AG04449 (cell line): ENCODE measurements at regions not wholly inside any gene's neighbourhood (a gene's known extent, or its start where the extent isn't known, plus 50 kb on each side); places are given as distances from the start of the nearest gene placed in this dataset.

Experiments used
- CTCF ChIA-PET: fragments of 350-600 bp; formaldehyde crosslinking; extraction: SDS; loops from one replicate; lab custom pipeline; 2021; ENCODE audit warnings: antibody characterized with exemption; lab: Yijun Ruan, JAX
- POLR2A ChIA-PET: fragments of 400-600, 350-600 bp; formaldehyde crosslinking; extraction: SDS; loops from one replicate; lab custom pipeline; 2020; ENCODE audit warnings: antibody characterized with exemption, inconsistent platforms; lab: Yijun Ruan, JAX
- DNase-seq: peaks from one replicate; pipeline ENCODE4 v3.0.0-alpha.2; 2010; ENCODE audit warnings: low read depth, low spot score
- H3K4me3 ChIP-seq: 2 replicates; pipeline ENCODE4 v1.5.1; 2011; ENCODE audit warnings: low read depth, mild to moderate bottlenecking, control low read depth, low read length
- CTCF ChIP-seq: IDR thresholded peaks from one replicate; pipeline ENCODE4 v1.5.1; 2011; ENCODE audit warnings: mild to moderate bottlenecking, moderate library complexity, low read length, control low read depth, inconsistent platforms; ENCODE audit not compliant: insufficient read depth; ENCODE audit errors: missing control alignments

DNA sequence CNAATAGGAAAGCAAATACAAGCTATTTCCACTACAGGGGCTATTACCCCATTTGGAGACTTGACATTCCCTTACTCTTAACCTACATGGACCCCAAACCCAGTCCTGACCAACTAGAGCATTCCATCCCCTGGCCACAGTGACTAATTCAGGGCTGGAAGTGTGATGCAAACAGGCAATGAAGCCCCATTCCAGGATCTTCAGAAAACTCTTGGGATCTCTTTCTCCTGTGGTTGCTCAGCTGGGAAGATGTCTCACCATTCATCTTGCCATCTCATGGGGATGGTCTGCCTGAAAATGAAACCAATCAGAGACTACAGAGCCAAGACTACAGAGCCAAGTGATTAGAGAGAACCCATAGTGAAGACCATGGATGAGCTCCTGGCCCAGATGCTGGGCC, 206.2 kb downstream of the ZNF365 start:
- TF ChIP-seq CTCF: no peak
- ChIA-PET POLR2A (no interaction called here), CTCF (interaction anchor here (0.7 to 4.4 kb wide), 3 partner anchors 26 to 331 kb away, joined by 3 to 16 read pairs (median 5); no protein-coding TSS in a partner anchor)
- no peak for DNase-seq
- no peak overlapping the region for H3K4me3 ChIP-seq

- ChIA-PET POLR2A (interaction anchor here (1.0 to 1.2 kb wide), 2 partner anchors 15 to 17 kb away, joined by 3 read pairs; no protein-coding TSS in a partner anchor), CTCF (interaction anchor here (1.4 to 4.9 kb wide), 3 partner anchors 14 to 144 kb away, joined by 5 to 38 read pairs (median 16); no protein-coding TSS in a partner anchor)
- TF ChIP-seq CTCF: no peak
- DNase-seq: no peak
- H3K4me3 ChIP-seq: no peak overlapping the region
Observed at GRCh38 chr10:62581351-62581750, 207.2 kb downstream of the ZNF365 start.

- TF ChIP-seq CTCF: no peak
- POLR2A ChIA-PET: interaction anchor here (0.7 to 1.9 kb wide), 7 partner anchors 14 to 553 kb away, joined by 3 to 7 read pairs (median 5); no protein-coding TSS in a partner anchor
- DNase-seq: peak; percentile 70
- H3K4me3 ChIP-seq: no peak overlapping the region
- CTCF ChIA-PET: interaction anchor here (2.4 to 4.9 kb wide), 4 partner anchors 13 to 576 kb away, joined by 6 to 38 read pairs (median 14); no protein-coding TSS in a partner anchor
Observed at GRCh38 chr10:62582101-62582705, 208.0 kb downstream of the ZNF365 start.

DNA sequence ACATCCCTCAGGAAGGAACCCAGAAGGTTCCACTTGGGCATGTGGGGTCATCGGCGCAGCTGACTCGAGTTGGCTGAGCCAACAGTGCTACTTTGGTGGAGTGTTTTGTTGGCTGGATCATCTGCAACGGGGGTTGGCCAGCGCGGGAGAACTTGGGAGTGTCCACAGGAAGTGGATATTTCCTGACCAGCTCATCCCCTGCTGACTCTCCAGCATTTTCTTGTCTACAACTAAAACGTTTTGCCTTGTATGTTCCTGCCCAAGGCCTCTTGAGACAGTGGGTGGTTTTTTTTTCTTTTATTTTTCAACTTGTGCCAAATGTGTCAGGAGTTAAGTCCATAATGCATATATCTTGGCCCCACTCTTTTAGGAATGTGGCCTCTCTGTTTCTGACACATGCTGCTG, 208.6 kb downstream of the ZNF365 start:
- CTCF ChIA-PET: interaction anchor here (0.5 to 4.9 kb wide), 5 partner anchors 12 to 575 kb away, joined by 3 to 38 read pairs (median 6); no protein-coding TSS in a partner anchor
- no peak for TF ChIP-seq CTCF
- peak; percentile 99 for DNase-seq
- H3K4me3 ChIP-seq: no peak overlapping the region
- POLR2A ChIA-PET: interaction anchor here (0.6 to 1.9 kb wide), 7 partner anchors 14 to 552 kb away, joined by 3 to 7 read pairs (median 5); no protein-coding TSS in a partner anchor

- DNase-seq: peak; percentile 99
- no peak for TF ChIP-seq CTCF
- ChIA-PET CTCF (interaction anchor here (0.8 to 4.9 kb wide), 6 partner anchors 11 to 574 kb away, joined by 3 to 38 read pairs (median 5); no protein-coding TSS in a partner anchor), POLR2A (interaction anchor here (0.7 to 1.9 kb wide), 7 partner anchors 13 to 549 kb away, joined by 3 to 11 read pairs (median 4); partner anchors contain the start of gene NRBF2)
- H3K4me3 ChIP-seq: no peak overlapping the region
Observed at GRCh38 chr10:62583876-62584615, 209.9 kb downstream of the ZNF365 start.

DNA sequence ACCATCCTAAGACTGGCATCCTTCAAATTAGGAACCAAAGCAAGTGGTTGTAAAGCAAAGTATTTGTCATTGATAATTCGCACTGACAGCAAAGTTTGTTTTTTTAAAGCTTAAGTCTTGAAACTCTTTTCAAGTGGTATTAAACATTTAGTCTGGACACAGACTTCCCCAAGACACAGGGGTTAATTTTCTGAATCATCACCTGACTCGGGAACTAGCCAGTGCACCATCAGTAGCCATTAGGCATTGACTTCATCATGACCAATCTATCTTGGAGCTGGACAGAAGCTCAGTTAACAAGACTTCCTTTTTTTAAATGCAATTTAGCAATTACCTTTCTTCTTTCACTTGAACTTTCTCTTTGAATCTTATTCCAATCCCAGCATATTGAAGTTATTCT, 210.6 kb downstream of the ZNF365 start:
- ChIA-PET POLR2A (interaction anchor here (0.7 to 1.9 kb wide), 3 partner anchors 21 to 340 kb away, joined by 4 to 11 read pairs (median 5); no protein-coding TSS in a partner anchor), CTCF (interaction anchor here (1.0 to 4.9 kb wide), 6 partner anchors 10 to 574 kb away, joined by 3 to 38 read pairs (median 5); no protein-coding TSS in a partner anchor)
- DNase-seq: no peak
- H3K4me3 ChIP-seq: no peak overlapping the region
- TF ChIP-seq CTCF: no peak
